ENCODE measurements at regions not wholly inside any gene's neighbourhood (a gene's known extent, or its start where the extent isn't known, plus 50 kb on each side); places are given as distances from the start of the nearest gene placed in this dataset.

DNA sequence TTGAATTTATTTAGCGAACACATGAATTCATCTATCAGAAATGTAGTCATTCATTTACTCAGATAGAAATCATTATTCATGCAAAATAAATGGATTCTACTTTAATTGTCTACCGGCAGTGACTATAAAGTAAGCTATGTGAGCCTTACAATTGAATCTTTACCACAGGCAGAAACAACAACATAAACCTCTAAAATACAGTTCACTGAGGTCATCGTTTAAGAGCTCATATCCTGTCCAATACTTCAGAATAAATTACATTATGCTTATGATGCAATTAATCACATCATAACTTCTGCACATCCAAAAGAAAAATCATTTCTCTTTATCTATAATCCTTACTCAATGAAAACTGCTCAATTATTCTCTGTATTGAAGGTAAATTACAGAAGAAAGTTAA, 244.7 kb downstream of the HNMT start:
- no peak overlapping the region for H3K9ac ChIP-seq (ENCODE audit: extremely low read depth, insufficient read length, low read length)
- no peak overlapping the region for H3K4me2 ChIP-seq (ENCODE audit: insufficient read depth, insufficient read length, low read length)
- H4K20me1 ChIP-seq (ENCODE audit: control insufficient read depth, insufficient read depth, insufficient read length): no peaks in the 10 kb centered on the region
- H2AK5ac ChIP-seq (ENCODE audit: insufficient read length, low read length): no peak overlapping the region
- Mint-ChIP-seq H3K27ac (no peak overlapping the region), H3K4me1 (peaks cover 5 to 12% of the 10 kb centered on the region in 2 experiments; a peak in 3 of 4 replicates), H3K4me3 (no peak overlapping the region), H3K9me3 (peaks cover 0 to 7% of the 10 kb centered on the region in 2 experiments; a peak in 1 of 5 replicates), H3K36me3 (ENCODE audit: insufficient read depth in 1 of 3, low read depth in 3 of 3) (peaks cover 4 to 11% (median 4%) of the 10 kb centered on the region in 3 experiments; a peak in 6 of 7 replicates), H3K27me3 (ENCODE audit: low read depth) (no peaks in the 10 kb centered on the region; the same call in 1 of the 2 replicates)
- H3K23ac ChIP-seq (ENCODE audit: insufficient read length, low read depth, low read length): no peak overlapping the region
- no peak overlapping the region for H3K18ac ChIP-seq (ENCODE audit: insufficient read length, low read depth, low read length)
- no peak overlapping the region for H4K5ac ChIP-seq (ENCODE audit: insufficient read length, low read depth, low read length)
- WGBS (ENCODE audit: extremely low coverage, insufficient read length, low lambda C conversion rate): no CpG with 5 or more reads among the region's 3 CpGs
- H4K91ac ChIP-seq (ENCODE audit: insufficient read length, low read depth, low read length): no peak overlapping the region
- no peak overlapping the region for H3K56ac ChIP-seq (ENCODE audit: insufficient read length, low read depth, low read length)
- H3K4ac ChIP-seq (ENCODE audit: low read depth, low read length): no peak overlapping the region
- no peak overlapping the region for H2BK12ac ChIP-seq (ENCODE audit: insufficient read length, low read depth, low read length)
- H3K9me3 ChIP-seq (ENCODE audit: control insufficient read depth, low read depth, low read length): no peaks in the 10 kb centered on the region
- H3K23me2 ChIP-seq (ENCODE audit: insufficient read length, low read depth, low read length, poor library complexity, severe bottlenecking): no peaks in the 10 kb centered on the region
- no peak overlapping the region for H2BK15ac ChIP-seq (ENCODE audit: low read depth, low read length)
- no peaks in the 10 kb centered on the region for H3K27me3 ChIP-seq (ENCODE audit: insufficient read depth, low read length)
- no peak overlapping the region for H2BK120ac ChIP-seq (ENCODE audit: low read depth, low read length, poor library complexity, severe bottlenecking)
- H3K79me1 ChIP-seq (ENCODE audit: insufficient read depth, low read depth, low read length, poor library complexity, severe bottlenecking): no peaks in the 10 kb centered on the region
- no peaks in the 10 kb centered on the region for H3K79me2 ChIP-seq (ENCODE audit: insufficient read depth, low read length)
- no peak overlapping the region for H3K14ac ChIP-seq (ENCODE audit: insufficient read depth, low read length)
- H2BK5ac ChIP-seq (ENCODE audit: insufficient read length, low read length): no peak overlapping the region
- no peaks in the 10 kb centered on the region for H3K4me1 ChIP-seq (ENCODE audit: insufficient read depth, low read length)
- no peak for DNase-seq
- H4K8ac ChIP-seq (replicated peaks; ENCODE audit: insufficient read length, low read depth, low read length): no peak overlapping the region
- H3K27ac ChIP-seq (ENCODE audit: insufficient read length, low read depth, low read length): no peak overlapping the region
- no peak overlapping the region for H2AFZ ChIP-seq (ENCODE audit: low read length)
- no peak overlapping the region for H2BK20ac ChIP-seq (ENCODE audit: low read depth, low read length, poor library complexity, severe bottlenecking)
- TF ChIP-seq, protein P1, sequence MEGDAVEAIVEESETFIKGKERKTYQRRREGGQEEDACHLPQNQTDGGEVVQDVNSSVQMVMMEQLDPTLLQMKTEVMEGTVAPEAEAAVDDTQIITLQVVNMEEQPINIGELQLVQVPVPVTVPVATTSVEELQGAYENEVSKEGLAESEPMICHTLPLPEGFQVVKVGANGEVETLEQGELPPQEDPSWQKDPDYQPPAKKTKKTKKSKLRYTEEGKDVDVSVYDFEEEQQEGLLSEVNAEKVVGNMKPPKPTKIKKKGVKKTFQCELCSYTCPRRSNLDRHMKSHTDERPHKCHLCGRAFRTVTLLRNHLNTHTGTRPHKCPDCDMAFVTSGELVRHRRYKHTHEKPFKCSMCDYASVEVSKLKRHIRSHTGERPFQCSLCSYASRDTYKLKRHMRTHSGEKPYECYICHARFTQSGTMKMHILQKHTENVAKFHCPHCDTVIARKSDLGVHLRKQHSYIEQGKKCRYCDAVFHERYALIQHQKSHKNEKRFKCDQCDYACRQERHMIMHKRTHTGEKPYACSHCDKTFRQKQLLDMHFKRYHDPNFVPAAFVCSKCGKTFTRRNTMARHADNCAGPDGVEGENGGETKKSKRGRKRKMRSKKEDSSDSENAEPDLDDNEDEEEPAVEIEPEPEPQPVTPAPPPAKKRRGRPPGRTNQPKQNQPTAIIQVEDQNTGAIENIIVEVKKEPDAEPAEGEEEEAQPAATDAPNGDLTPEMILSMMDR (conservative IDR thresholded peaks at IDR 0.05): no peak
- no peak overlapping the region for H3T11ph ChIP-seq (ENCODE audit: low read length)

Data from H9 (cell line).